ENCODE measurements at regions not wholly inside any gene's neighbourhood (a gene's known extent, or its start where the extent isn't known, plus 50 kb on each side); places are given as distances from the start of the nearest gene placed in this dataset.

GRCh38 chr2:59449274-59449673 is 1104.2 kb downstream of the BCL11A start:
- ATAC-seq (peak; percentile 87), DNase-seq (peak in 1 of 2 donors; percentile 14)
- intact Hi-C loops (cut with DNase I, micrococcal nuclease): no loop called here

- intact Hi-C loops (cut with DNase I, micrococcal nuclease): no loop called here
- ATAC-seq (no peak), DNase-seq (no peak)
Observed at GRCh38 chr2:59440491-59440890, 1113.0 kb downstream of the BCL11A start.

GRCh38 chr2:59435635-59436034 is 1117.8 kb downstream of the BCL11A start:
- ATAC-seq: peak; percentile 81
- intact Hi-C loops (cut with DNase I, micrococcal nuclease): no loop called here
- no peak for DNase-seq

- DNase-seq (no peak), ATAC-seq (no peak)
- intact Hi-C loops (cut with DNase I, micrococcal nuclease): no loop called here
Observed at GRCh38 chr2:59428940-59429339, 1124.5 kb downstream of the BCL11A start.

GRCh38 chr2:59427980-59428379 is 1125.5 kb downstream of the BCL11A start:
- ATAC-seq (no peak), DNase-seq (no peak)
- intact Hi-C loops (cut with DNase I, micrococcal nuclease): no loop called here

GRCh38 chr2:59425247-59425646 is 1128.2 kb downstream of the BCL11A start:
- no peak for DNase-seq
- intact Hi-C loops (cut with DNase I, micrococcal nuclease): no loop called here
- ATAC-seq: no peak

GRCh38 chr2:59413751-59414570 is 1139.5 kb downstream of the BCL11A start:
- intact Hi-C loops (cut with DNase I, micrococcal nuclease): no loop called here
- ATAC-seq (no peak), DNase-seq (no peak)

- intact Hi-C loops (cut with DNase I, micrococcal nuclease): no loop called here
- ATAC-seq: no peak
Observed at GRCh38 chr2:59399126-59399525, 1154.3 kb downstream of the BCL11A start.

GRCh38 chr2:59398081-59398480 is 1155.4 kb downstream of the BCL11A start:
- ATAC-seq (no peak), DNase-seq (no peak)
- intact Hi-C loops (cut with DNase I, micrococcal nuclease): no loop called here

More at GRCh38 chr2:59399126-59399525, 1154.3 kb downstream of the BCL11A start:
- DNase-seq: no peak

- intact Hi-C loops (cut with DNase I, micrococcal nuclease): no loop called here
- ATAC-seq (no peak), DNase-seq (no peak)
Observed at GRCh38 chr2:59395119-59395518, 1154.0 kb upstream of the FANCL start.

GRCh38 chr2:59391896-59392295 is 1150.8 kb upstream of the FANCL start:
- intact Hi-C loops (cut with DNase I, micrococcal nuclease): no loop called here
- ATAC-seq (no peak), DNase-seq (no peak)

- ATAC-seq (no peak), DNase-seq (no peak)
- intact Hi-C loops (cut with DNase I, micrococcal nuclease): no loop called here
Observed at GRCh38 chr2:59390581-59390980, 1149.5 kb upstream of the FANCL start.

GRCh38 chr2:59389240-59389639 is 1148.1 kb upstream of the FANCL start:
- no peak for ATAC-seq
- no peak for DNase-seq
- intact Hi-C loops (cut with DNase I, micrococcal nuclease): no loop called here

- intact Hi-C loops (cut with DNase I, micrococcal nuclease): no loop called here
- ATAC-seq (no peak), DNase-seq (no peak)
Observed at GRCh38 chr2:59385971-59386370, 1144.8 kb upstream of the FANCL start.

- intact Hi-C loops (cut with DNase I, micrococcal nuclease): no loop called here
- ATAC-seq: peak; percentile 78
- DNase-seq: no peak
Observed at GRCh38 chr2:59383473-59383872, 1142.3 kb upstream of the FANCL start.

GRCh38 chr2:59378127-59378526 is 1137.0 kb upstream of the FANCL start:
- DNase-seq (no peak), ATAC-seq (no peak)
- intact Hi-C loops (cut with DNase I, micrococcal nuclease): no loop called here

GRCh38 chr2:59366288-59366687 is 1125.2 kb upstream of the FANCL start:
- DNase-seq (no peak), ATAC-seq (no peak)
- intact Hi-C loops (cut with DNase I, micrococcal nuclease): no loop called here

- intact Hi-C loops (cut with DNase I, micrococcal nuclease): no loop called here
- no peak for ATAC-seq
Observed at GRCh38 chr2:59354498-59354897, 1113.4 kb upstream of the FANCL start.

GRCh38 chr2:59353306-59353921 is 1112.3 kb upstream of the FANCL start:
- DNase-seq (no peak), ATAC-seq (no peak)
- intact Hi-C loops (cut with DNase I, micrococcal nuclease): no loop called here

More at GRCh38 chr2:59354498-59354897, 1113.4 kb upstream of the FANCL start:
- DNase-seq: no peak

- DNase-seq (no peak), ATAC-seq (no peak)
Observed at GRCh38 chr2:59342166-59342565, 1101.0 kb upstream of the FANCL start.

GRCh38 chr2:59339837-59340207 is 1098.7 kb upstream of the FANCL start:
- ATAC-seq (no peak), DNase-seq (no peak)
- intact Hi-C loops (cut with DNase I, micrococcal nuclease): no loop called here

More at GRCh38 chr2:59342166-59342565, 1101.0 kb upstream of the FANCL start:
- intact Hi-C loops (cut with DNase I, micrococcal nuclease): no loop called here

All from left colon (tissue), 2 donors.